ENCODE measurements at regions not wholly inside any gene's neighbourhood (a gene's known extent, or its start where the extent isn't known, plus 50 kb on each side); places are given as distances from the start of the nearest gene placed in this dataset.
A peak's percentile ranks its signal among the peaks of the same experiment; 100 is the strongest.

GRCh38 chr2:237251986-237252385 lies 162.0 kb downstream of the COL6A3 start:
- Histone ChIP-seq H3K27ac (ENCODE audit: low read depth, low read length) (no peak overlapping the region), H3K4me3 (ENCODE audit: low read depth in 1 of 5, low read length in 5 of 5) (no peak overlapping the region), H3K36me3 (ENCODE audit: control insufficient read depth in 5 of 5, insufficient read depth in 5 of 5, low read length in 5 of 5) (no peaks in the 10 kb centered on the region)

GRCh38 chr2:237253046-237253702 lies 160.8 kb downstream of the COL6A3 start:
- no peak overlapping the region for H3K9ac ChIP-seq (ENCODE audit: low read length in 5 of 5)
- no peak overlapping the region for H3K27ac ChIP-seq (ENCODE audit: low read depth, low read length)

More at GRCh38 chr2:237251986-237252385, 162.0 kb downstream of the COL6A3 start:
- H3K9me3 ChIP-seq (ENCODE audit: control insufficient read depth in 5 of 5, low read length in 5 of 5): no peaks in the 10 kb centered on the region
- H3K4me1 ChIP-seq (ENCODE audit: control insufficient read depth in 5 of 5, insufficient read depth in 5 of 5, low read length in 5 of 5): peaks cover 0 to 7% (median 3%) of the 10 kb centered on the region in 5 donors
- peaks cover 0 to 3% (median 0%) of the 10 kb centered on the region in 5 donors for H3K27me3 ChIP-seq (ENCODE audit: control insufficient read depth in 5 of 5, insufficient read depth in 4 of 5, low read length in 5 of 5)
- H3K9ac ChIP-seq (ENCODE audit: low read length in 5 of 5): no peak overlapping the region

GRCh38 chr2:237254369-237254861 lies 159.5 kb downstream of the COL6A3 start:
- H3K27me3 ChIP-seq (ENCODE audit: control insufficient read depth in 5 of 5, insufficient read depth in 4 of 5, low read length in 5 of 5): peaks cover 0 to 3% (median 0%) of the 10 kb centered on the region in 5 donors
- H3K4me3 ChIP-seq (ENCODE audit: low read depth in 1 of 5, low read length in 5 of 5): no peak overlapping the region
- no peak overlapping the region for H3K9ac ChIP-seq (ENCODE audit: low read length in 5 of 5)
- no peaks in the 10 kb centered on the region for H3K9me3 ChIP-seq (ENCODE audit: control insufficient read depth in 5 of 5, low read length in 5 of 5)
- peaks cover 3 to 24% (median 14%) of the 10 kb centered on the region in 5 donors for H3K4me1 ChIP-seq (ENCODE audit: control insufficient read depth in 5 of 5, insufficient read depth in 5 of 5, low read length in 5 of 5)
- H3K36me3 ChIP-seq (ENCODE audit: control insufficient read depth in 5 of 5, insufficient read depth in 5 of 5, low read length in 5 of 5): no peaks in the 10 kb centered on the region
- H3K27ac ChIP-seq (ENCODE audit: low read depth, low read length): no peak overlapping the region

More at GRCh38 chr2:237253046-237253702, 160.8 kb downstream of the COL6A3 start:
- Histone ChIP-seq H3K9me3 (ENCODE audit: control insufficient read depth in 5 of 5, low read length in 5 of 5) (no peaks in the 10 kb centered on the region), H3K4me3 (ENCODE audit: low read depth in 1 of 5, low read length in 5 of 5) (no peak overlapping the region), H3K36me3 (ENCODE audit: control insufficient read depth in 5 of 5, insufficient read depth in 5 of 5, low read length in 5 of 5) (no peaks in the 10 kb centered on the region), H3K27me3 (ENCODE audit: control insufficient read depth in 5 of 5, insufficient read depth in 4 of 5, low read length in 5 of 5) (peaks cover 0 to 3% (median 0%) of the 10 kb centered on the region in 5 donors), H3K4me1 (ENCODE audit: control insufficient read depth in 5 of 5, insufficient read depth in 5 of 5, low read length in 5 of 5) (peaks cover 1 to 14% (median 6%) of the 10 kb centered on the region in 5 donors)

- H3K27me3 ChIP-seq (ENCODE audit: control insufficient read depth in 5 of 5, insufficient read depth in 4 of 5, low read length in 5 of 5): peaks cover 0 to 3% (median 0%) of the 10 kb centered on the region in 5 donors
- peaks cover 3 to 24% (median 14%) of the 10 kb centered on the region in 5 donors for H3K4me1 ChIP-seq (ENCODE audit: control insufficient read depth in 5 of 5, insufficient read depth in 5 of 5, low read length in 5 of 5)
- no peaks in the 10 kb centered on the region for H3K9me3 ChIP-seq (ENCODE audit: control insufficient read depth in 5 of 5, low read length in 5 of 5)
- no peaks in the 10 kb centered on the region for H3K36me3 ChIP-seq (ENCODE audit: control insufficient read depth in 5 of 5, insufficient read depth in 5 of 5, low read length in 5 of 5)
- no peak overlapping the region for H3K4me3 ChIP-seq (ENCODE audit: low read depth in 1 of 5, low read length in 5 of 5)
- H3K9ac ChIP-seq (ENCODE audit: low read length in 5 of 5): no peak overlapping the region
- H3K27ac ChIP-seq (ENCODE audit: low read depth, low read length): peak overlapping the region; percentile 70
Measured at GRCh38 chr2:237254911-237255578, 158.9 kb downstream of the COL6A3 start.

- H3K27ac ChIP-seq (ENCODE audit: low read depth, low read length): peak overlapping the region; percentile 70
Measured at GRCh38 chr2:237256887-237257286, 157.1 kb downstream of the COL6A3 start.

GRCh38 chr2:237257471-237257951 lies 156.5 kb downstream of the COL6A3 start:
- Histone ChIP-seq H3K27ac (ENCODE audit: low read depth, low read length) (peak overlapping the region; percentile 70), H3K9me3 (ENCODE audit: control insufficient read depth in 5 of 5, low read length in 5 of 5) (no peaks in the 10 kb centered on the region), H3K27me3 (ENCODE audit: control insufficient read depth in 5 of 5, insufficient read depth in 4 of 5, low read length in 5 of 5) (peaks cover 0 to 3% (median 0%) of the 10 kb centered on the region in 5 donors), H3K9ac (ENCODE audit: low read length in 5 of 5) (no peak overlapping the region), H3K36me3 (ENCODE audit: control insufficient read depth in 5 of 5, insufficient read depth in 5 of 5, low read length in 5 of 5) (no peaks in the 10 kb centered on the region), H3K4me1 (ENCODE audit: control insufficient read depth in 5 of 5, insufficient read depth in 5 of 5, low read length in 5 of 5) (peaks cover 3 to 26% (median 14%) of the 10 kb centered on the region in 5 donors), H3K4me3 (ENCODE audit: low read depth in 1 of 5, low read length in 5 of 5) (no peak overlapping the region)

More at GRCh38 chr2:237256887-237257286, 157.1 kb downstream of the COL6A3 start:
- Histone ChIP-seq H3K36me3 (ENCODE audit: control insufficient read depth in 5 of 5, insufficient read depth in 5 of 5, low read length in 5 of 5) (no peaks in the 10 kb centered on the region), H3K27me3 (ENCODE audit: control insufficient read depth in 5 of 5, insufficient read depth in 4 of 5, low read length in 5 of 5) (peaks cover 0 to 3% (median 0%) of the 10 kb centered on the region in 5 donors), H3K4me3 (ENCODE audit: low read depth in 1 of 5, low read length in 5 of 5) (no peak overlapping the region), H3K9me3 (ENCODE audit: control insufficient read depth in 5 of 5, low read length in 5 of 5) (no peaks in the 10 kb centered on the region), H3K9ac (ENCODE audit: low read length in 5 of 5) (no peak overlapping the region), H3K4me1 (ENCODE audit: control insufficient read depth in 5 of 5, insufficient read depth in 5 of 5, low read length in 5 of 5) (peaks cover 3 to 24% (median 14%) of the 10 kb centered on the region in 5 donors)

GRCh38 chr2:237258116-237258515 lies 155.8 kb downstream of the COL6A3 start:
- Histone ChIP-seq H3K9me3 (ENCODE audit: control insufficient read depth in 5 of 5, low read length in 5 of 5) (no peaks in the 10 kb centered on the region), H3K36me3 (ENCODE audit: control insufficient read depth in 5 of 5, insufficient read depth in 5 of 5, low read length in 5 of 5) (no peaks in the 10 kb centered on the region), H3K4me1 (ENCODE audit: control insufficient read depth in 5 of 5, insufficient read depth in 5 of 5, low read length in 5 of 5) (peaks cover 3 to 32% (median 14%) of the 10 kb centered on the region in 5 donors), H3K4me3 (ENCODE audit: low read depth in 1 of 5, low read length in 5 of 5) (no peak overlapping the region), H3K27ac (ENCODE audit: low read depth, low read length) (peak overlapping the region; percentile 70), H3K9ac (ENCODE audit: low read length in 5 of 5) (no peak overlapping the region), H3K27me3 (ENCODE audit: control insufficient read depth in 5 of 5, insufficient read depth in 4 of 5, low read length in 5 of 5) (peaks cover 0 to 3% (median 0%) of the 10 kb centered on the region in 5 donors)

- Histone ChIP-seq H3K27ac (ENCODE audit: low read depth, low read length) (peak overlapping the region; percentile 70), H3K9me3 (ENCODE audit: control insufficient read depth in 5 of 5, low read length in 5 of 5) (no peaks in the 10 kb centered on the region), H3K4me1 (ENCODE audit: control insufficient read depth in 5 of 5, insufficient read depth in 5 of 5, low read length in 5 of 5) (peaks cover 3 to 36% (median 17%) of the 10 kb centered on the region in 5 donors), H3K27me3 (ENCODE audit: control insufficient read depth in 5 of 5, insufficient read depth in 4 of 5, low read length in 5 of 5) (peaks cover 0 to 3% (median 0%) of the 10 kb centered on the region in 5 donors), H3K4me3 (ENCODE audit: low read depth in 1 of 5, low read length in 5 of 5) (no peak overlapping the region), H3K36me3 (ENCODE audit: control insufficient read depth in 5 of 5, insufficient read depth in 5 of 5, low read length in 5 of 5) (no peaks in the 10 kb centered on the region), H3K9ac (ENCODE audit: low read length in 5 of 5) (no peak overlapping the region)
Measured at GRCh38 chr2:237258615-237259014, 155.3 kb downstream of the COL6A3 start.

- H3K9ac ChIP-seq (ENCODE audit: low read length in 5 of 5): no peak overlapping the region
- no peak overlapping the region for H3K4me3 ChIP-seq (ENCODE audit: low read depth in 1 of 5, low read length in 5 of 5)
- peaks cover 0 to 3% (median 0%) of the 10 kb centered on the region in 5 donors for H3K27me3 ChIP-seq (ENCODE audit: control insufficient read depth in 5 of 5, insufficient read depth in 4 of 5, low read length in 5 of 5)
- H3K4me1 ChIP-seq (ENCODE audit: control insufficient read depth in 5 of 5, insufficient read depth in 5 of 5, low read length in 5 of 5): peaks cover 3 to 38% (median 16%) of the 10 kb centered on the region in 5 donors
- no peaks in the 10 kb centered on the region for H3K9me3 ChIP-seq (ENCODE audit: control insufficient read depth in 5 of 5, low read length in 5 of 5)
- no peaks in the 10 kb centered on the region for H3K36me3 ChIP-seq (ENCODE audit: control insufficient read depth in 5 of 5, insufficient read depth in 5 of 5, low read length in 5 of 5)
- H3K27ac ChIP-seq (ENCODE audit: low read depth, low read length): no peak overlapping the region
Measured at GRCh38 chr2:237259201-237259600, 154.8 kb downstream of the COL6A3 start.

All from subcutaneous abdominal adipose tissue (tissue), 5 donors.